Activated T-helper 2 cell treated with anti-CD3 and anti-CD28 coated beads, Interferon-gamma antibody, Interleukin-2, Interleukin-4, amounts not matched to agents 10 μg/mL and 5 μg/mL and 100 μg/mL, durations not matched to agents 14 hours and 24 hours and 36 hours (primary cell): ENCODE measurements at regions not wholly inside any gene's neighbourhood (a gene's known extent, or its start where the extent isn't known, plus 50 kb on each side); places are given as distances from the start of the nearest gene placed in this dataset.

ENCODE experiments used
- DNase-seq: peaks from one replicate; pipeline ENCODE4 v3.0.0; 2021; ENCODE audit warnings: low spot score
- H3K27ac Mint-ChIP-seq: one replicate; pipeline ENCODE4 v1.8.0; 2021; ENCODE audit warnings: mixed read lengths
- H3K27me3 Mint-ChIP-seq: one replicate; pipeline ENCODE4 v1.8.0; 2021; ENCODE audit warnings: low read depth, mixed read lengths
- H3K36me3 Mint-ChIP-seq: one replicate; pipeline ENCODE4 v1.8.0; 2021; ENCODE audit warnings: low read depth, mixed read lengths
- H3K4me1 Mint-ChIP-seq: one replicate; pipeline ENCODE4 v1.8.0; 2021; ENCODE audit warnings: low read depth, mixed read lengths
- H3K4me3 Mint-ChIP-seq: one replicate; pipeline ENCODE4 v1.8.0; 2021; ENCODE audit warnings: low read depth, mild to moderate bottlenecking, moderate library complexity, mixed read lengths
- H3K9me3 Mint-ChIP-seq: one replicate; pipeline ENCODE4 v1.8.0; 2021; ENCODE audit warnings: mixed read lengths
- intact Hi-C: fragments of 100-400 bp; cut with micrococcal nuclease; formaldehyde crosslinking; loops from one replicate; pipeline ENCODE4 v1.15.1; 2023

DNA sequence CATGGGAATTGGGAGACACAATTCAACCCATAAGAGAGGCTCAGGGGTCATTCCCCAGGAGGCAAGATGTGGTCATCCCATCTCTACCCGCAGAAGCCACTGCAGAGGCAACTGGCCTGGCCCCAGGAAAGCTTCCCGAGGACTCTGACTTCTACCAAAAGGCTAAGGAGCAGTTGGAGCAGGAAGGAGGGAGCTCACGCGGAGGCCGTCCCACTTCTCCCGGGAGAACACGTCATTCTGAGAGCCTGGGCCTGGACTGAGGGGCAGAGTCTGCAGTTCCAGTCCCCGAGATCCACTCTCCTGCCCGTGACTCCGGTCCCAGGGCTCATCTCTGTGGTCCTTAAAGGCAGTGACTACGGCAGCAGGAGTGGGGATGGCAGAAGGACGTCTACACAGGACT, 69.0 kb upstream of the TAF1B start:
- H3K4me1 Mint-ChIP-seq, result peaks cover 25% of the 10 kb centered on the region
- H3K27me3 Mint-ChIP-seq, result no peaks in the 10 kb centered on the region
- H3K36me3 Mint-ChIP-seq, result no peaks in the 10 kb centered on the region
- no peak overlapping the region for H3K27ac Mint-ChIP-seq
- no peak for DNase-seq
- no peaks in the 10 kb centered on the region for H3K9me3 Mint-ChIP-seq
- no peak overlapping the region for H3K4me3 Mint-ChIP-seq
- intact Hi-C loops, result no loop called here

DNA sequence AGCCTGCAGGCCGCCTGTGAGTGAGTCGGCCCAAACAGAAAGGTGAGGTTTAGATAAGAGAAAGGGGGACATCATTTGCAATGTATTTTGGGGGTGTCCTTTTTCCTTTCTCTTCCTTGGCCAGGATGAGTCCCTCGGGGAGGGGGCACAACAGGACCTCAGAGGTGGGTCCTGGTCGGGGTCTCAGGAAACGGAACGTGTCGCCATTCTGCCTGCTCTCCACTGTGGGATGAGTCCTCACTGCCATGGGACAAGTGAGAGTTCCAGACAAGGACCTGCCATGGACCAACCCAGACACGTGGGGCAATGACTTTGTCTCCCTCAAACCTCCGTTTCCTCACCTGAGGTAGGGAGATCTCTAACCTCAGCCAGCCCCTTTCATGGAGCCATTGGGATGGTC, 67.9 kb upstream of the TAF1B start:
- intact Hi-C loops, result no loop called here
- H3K27ac Mint-ChIP-seq, result no peak overlapping the region
- no peaks in the 10 kb centered on the region for H3K27me3 Mint-ChIP-seq
- no peaks in the 10 kb centered on the region for H3K36me3 Mint-ChIP-seq
- no peak for DNase-seq
- H3K4me1 Mint-ChIP-seq, result peaks cover 25% of the 10 kb centered on the region
- no peaks in the 10 kb centered on the region for H3K9me3 Mint-ChIP-seq
- H3K4me3 Mint-ChIP-seq, result no peak overlapping the region

DNA sequence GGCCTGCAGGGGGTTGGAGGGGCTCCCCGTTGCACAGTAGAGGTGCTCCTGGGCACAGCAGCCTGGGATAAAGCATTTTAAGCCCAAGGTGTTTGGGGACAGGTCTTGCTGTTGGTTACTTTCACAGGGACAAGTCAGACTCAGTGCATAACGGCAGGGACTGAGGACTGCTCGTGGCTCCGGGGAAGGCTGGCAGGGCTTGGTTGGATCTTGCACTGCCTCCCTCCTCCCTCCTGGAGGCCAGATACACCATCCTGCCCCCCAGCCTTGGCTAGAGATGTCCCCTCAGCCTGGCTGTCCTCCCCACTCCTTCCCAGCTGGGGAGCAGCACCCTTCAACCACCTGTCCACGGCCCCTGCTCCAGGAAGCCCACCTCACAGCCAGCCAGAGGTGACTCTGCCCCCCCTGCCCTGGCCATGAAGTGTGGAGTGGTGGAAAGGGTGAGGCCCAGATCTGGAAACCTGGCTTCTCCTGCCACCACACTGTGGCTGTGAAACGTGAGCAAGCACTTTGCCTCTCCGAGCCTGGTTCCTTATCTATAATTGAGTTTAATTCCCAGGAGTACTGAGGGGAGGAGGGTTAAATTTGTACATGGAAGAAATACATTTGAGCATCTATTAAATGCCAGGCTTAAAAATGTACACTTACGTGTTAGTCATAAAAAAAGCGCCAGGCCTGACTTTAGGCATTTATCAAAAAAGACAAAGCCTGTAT, 67.1 kb upstream of the TAF1B start:
- no peaks in the 10 kb centered on the region for H3K36me3 Mint-ChIP-seq
- H3K4me1 Mint-ChIP-seq, result peaks cover 30% of the 10 kb centered on the region
- no peaks in the 10 kb centered on the region for H3K27me3 Mint-ChIP-seq
- H3K4me3 Mint-ChIP-seq, result no peak overlapping the region
- H3K27ac Mint-ChIP-seq, result no peak overlapping the region
- intact Hi-C loops, result no loop called here
- no peaks in the 10 kb centered on the region for H3K9me3 Mint-ChIP-seq
- no peak for DNase-seq

DNA sequence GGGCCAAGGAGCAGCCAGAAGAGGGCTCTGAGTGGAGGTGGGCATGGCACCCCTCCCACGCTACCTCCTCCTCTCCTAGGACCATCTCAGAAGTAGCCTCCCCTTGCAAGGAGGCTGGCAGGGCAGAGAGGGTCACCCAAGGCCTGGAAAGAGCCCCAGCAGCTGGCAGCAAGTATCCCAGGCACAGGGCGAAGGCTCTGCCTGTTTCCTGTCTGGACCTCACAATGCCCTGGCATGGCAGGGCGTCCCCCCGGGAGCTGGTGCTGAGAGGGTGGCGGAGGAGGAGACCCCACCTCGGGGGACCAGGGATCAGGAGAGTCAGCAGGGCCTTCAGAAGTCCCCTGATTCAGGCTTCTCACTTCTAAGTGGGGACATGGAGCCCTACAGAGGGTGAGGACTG, 66.2 kb upstream of the TAF1B start:
- Mint-ChIP-seq H3K36me3 (no peaks in the 10 kb centered on the region), H3K4me1 (peaks cover 37% of the 10 kb centered on the region), H3K4me3 (no peak overlapping the region), H3K9me3 (no peaks in the 10 kb centered on the region), H3K27ac (no peak overlapping the region), H3K27me3 (no peaks in the 10 kb centered on the region)
- DNase-seq, result no peak
- intact Hi-C loops, result no loop called here

DNA sequence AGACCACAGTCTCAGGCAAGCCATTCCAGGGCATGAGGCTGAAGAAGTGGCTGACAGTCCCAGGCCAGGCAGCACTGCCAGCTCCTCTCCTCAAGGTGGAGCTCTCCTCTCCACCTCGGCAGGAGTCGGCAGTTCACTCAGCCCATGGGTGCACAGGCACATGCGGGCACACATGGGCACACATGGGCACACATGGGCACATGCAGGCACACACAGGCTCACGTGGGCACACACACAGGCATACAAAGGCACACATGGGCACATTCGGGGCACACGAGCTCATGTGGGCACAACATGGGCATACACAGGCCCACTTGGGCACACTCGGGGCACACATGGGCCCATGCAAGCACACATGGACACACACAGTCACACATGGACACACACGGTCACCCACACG, 65.3 kb upstream of the TAF1B start:
- Mint-ChIP-seq H3K9me3 (no peaks in the 10 kb centered on the region), H3K4me1 (peaks cover 46% of the 10 kb centered on the region), H3K36me3 (no peaks in the 10 kb centered on the region), H3K27ac (peak overlapping the region; percentile 50), H3K4me3 (no peak overlapping the region), H3K27me3 (no peaks in the 10 kb centered on the region)
- no peak for DNase-seq
- intact Hi-C loops, result no loop called here

DNA sequence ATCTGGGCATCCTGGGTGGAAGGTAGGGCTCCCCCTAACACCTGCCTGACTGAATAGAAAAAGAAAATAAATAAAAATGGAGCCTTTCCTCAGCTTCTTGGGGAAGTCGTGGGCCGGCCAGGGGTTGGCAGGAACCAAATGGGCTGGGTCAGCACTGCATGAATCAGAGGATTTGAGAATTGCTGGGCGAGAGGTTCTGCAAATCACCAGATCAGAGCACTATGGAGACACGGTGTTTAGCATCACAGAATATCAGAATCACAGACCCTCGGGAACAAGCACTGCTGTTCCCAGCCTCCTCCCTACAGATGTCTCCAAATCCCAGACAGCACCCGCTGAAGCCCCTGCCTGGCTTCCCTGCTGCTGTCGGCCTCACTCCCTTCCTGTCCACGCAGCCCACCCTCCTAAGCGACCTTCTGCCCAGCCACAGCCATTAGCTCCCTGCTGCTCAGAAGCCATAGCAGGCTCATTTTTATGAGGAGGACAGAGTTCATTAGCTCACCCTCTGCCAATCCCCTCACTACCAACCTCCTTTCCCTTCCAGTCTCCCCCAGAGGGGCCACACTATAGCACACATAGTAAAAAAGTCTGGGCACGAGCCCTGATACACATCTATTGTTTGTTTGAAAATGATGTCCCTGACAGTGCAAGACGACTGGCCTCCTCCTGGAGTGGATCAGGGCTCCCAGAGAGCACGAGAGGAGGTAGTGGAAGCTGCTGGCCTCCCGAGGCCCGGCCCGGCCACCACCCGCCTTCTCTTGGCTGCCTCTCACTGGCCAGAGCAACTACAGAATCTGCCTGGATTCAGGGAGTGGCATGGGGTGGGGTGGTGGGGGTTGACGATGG, 64.6 kb upstream of the TAF1B start:
- H3K36me3 Mint-ChIP-seq, result no peaks in the 10 kb centered on the region
- no peaks in the 10 kb centered on the region for H3K27me3 Mint-ChIP-seq
- DNase-seq, result no peak
- H3K27ac Mint-ChIP-seq, result peak overlapping the region; percentile 25
- intact Hi-C loops, result no loop called here
- peaks cover 3% of the 10 kb centered on the region for H3K9me3 Mint-ChIP-seq
- no peak overlapping the region for H3K4me3 Mint-ChIP-seq
- peaks cover 53% of the 10 kb centered on the region for H3K4me1 Mint-ChIP-seq

DNA sequence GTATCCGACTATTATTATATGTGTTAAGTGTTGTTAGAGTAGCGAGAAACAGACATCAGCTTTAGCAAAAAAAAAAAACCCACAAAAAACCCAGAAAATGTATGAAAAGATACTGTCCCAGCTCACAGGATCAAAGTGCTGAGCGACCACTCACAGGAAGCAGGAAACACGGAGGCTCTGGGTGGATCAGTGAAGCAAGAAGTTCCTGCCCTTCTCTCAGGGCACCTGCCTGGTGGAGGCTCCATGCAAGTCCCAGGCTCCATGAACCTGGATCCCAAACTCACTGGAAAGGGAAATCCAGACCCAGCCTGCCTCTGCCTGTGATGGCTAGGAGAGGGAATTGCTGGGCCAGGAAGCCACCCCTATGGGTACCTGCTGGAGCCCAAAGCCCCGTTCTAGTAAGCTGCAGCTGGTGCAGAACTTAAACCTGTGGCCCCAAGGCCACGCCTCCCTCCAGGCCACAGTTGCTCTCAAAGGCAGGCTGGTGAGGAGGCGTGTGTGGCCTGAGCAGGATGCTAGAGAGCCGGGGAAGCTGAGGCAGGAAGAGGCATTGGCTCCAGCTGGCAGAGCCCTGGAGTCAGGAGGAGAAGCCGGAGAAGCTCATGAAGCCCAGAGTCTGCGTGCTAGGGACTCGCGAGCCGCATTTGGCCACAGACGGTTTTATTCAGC, 63.5 kb upstream of the TAF1B start:
- Mint-ChIP-seq H3K4me3 (peak overlapping the region; percentile 34), H3K27me3 (no peaks in the 10 kb centered on the region), H3K9me3 (peaks cover 8% of the 10 kb centered on the region), H3K36me3 (no peaks in the 10 kb centered on the region), H3K27ac (peak overlapping the region; percentile 89), H3K4me1 (peaks cover 61% of the 10 kb centered on the region)
- DNase-seq, result peak; percentile 49
- intact Hi-C loops, result loop anchor here (5.0 kb wide), 1 partner anchor 63 kb away; the partner anchor contains the start of gene TAF1B

DNA sequence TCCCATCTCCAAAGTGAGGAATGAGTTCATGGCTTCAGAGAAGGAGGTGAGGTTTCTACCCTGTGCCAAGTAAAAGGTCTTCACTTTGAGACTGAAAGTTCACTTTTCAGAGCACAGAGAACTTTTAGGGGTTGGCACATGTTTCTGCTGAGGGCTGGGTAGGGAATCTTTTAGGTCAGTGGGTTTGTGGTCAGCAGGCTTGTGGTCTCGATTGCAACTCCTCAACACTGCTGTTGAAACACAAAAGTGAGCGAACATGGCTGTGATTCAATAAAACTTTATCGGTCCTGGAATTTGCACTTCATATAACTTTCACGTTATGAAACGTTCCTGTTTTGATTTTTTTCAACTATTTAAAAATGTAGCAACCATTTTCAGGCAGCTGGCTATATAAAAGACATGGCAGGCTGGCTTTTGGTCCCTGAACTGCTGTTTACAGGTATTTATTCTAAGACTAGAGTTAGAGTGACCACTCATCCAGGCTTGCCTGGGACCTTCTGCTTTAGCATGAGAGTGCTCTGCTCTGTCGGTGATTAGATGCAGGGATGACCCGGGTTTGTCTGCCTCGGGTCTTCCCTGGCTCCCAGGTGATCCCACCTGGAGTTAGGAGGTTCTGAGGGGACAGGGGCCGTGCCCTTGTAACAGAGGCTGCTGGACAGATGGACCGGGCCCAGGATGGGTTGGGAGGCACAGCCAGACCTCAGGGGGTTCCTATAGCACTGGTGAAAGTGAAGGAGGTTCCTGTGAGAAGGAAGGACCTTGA, 62.7 kb upstream of the TAF1B start:
- H3K27me3 Mint-ChIP-seq, result no peaks in the 10 kb centered on the region
- H3K36me3 Mint-ChIP-seq, result no peaks in the 10 kb centered on the region
- H3K4me1 Mint-ChIP-seq, result peaks cover 61% of the 10 kb centered on the region
- H3K9me3 Mint-ChIP-seq, result peaks cover 9% of the 10 kb centered on the region
- peak overlapping the region; percentile 89 for H3K27ac Mint-ChIP-seq
- intact Hi-C loops, result loop anchor here (5.0 kb wide), 1 partner anchor 62 kb away; the partner anchor contains the start of gene TAF1B
- no peak for DNase-seq
- H3K4me3 Mint-ChIP-seq, result peak overlapping the region; percentile 34

DNA sequence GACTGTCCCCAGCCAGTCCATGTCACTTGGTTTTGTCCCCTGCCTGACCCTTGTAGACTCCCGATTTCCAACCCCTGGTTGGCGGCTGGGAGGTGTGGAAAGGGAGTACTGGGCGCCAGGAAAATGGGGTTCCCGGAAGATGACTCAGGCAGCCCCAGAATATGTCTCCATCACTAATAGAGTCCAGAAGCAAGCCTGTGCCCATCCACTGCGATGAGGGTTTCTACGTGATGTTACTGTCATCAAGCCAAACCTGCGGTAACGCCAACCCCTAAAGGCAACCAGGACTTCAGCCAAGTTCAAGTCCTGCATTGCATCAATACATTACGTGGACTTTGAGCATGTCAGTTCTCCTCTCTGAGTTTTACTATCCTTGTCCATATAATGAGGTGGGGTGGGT, 62.0 kb upstream of the TAF1B start:
- no peaks in the 10 kb centered on the region for H3K27me3 Mint-ChIP-seq
- intact Hi-C loops, result loop anchor here (5.0 kb wide), 1 partner anchor 61 kb away; the partner anchor contains the start of gene TAF1B
- H3K4me1 Mint-ChIP-seq, result peaks cover 61% of the 10 kb centered on the region
- no peak overlapping the region for H3K4me3 Mint-ChIP-seq
- H3K9me3 Mint-ChIP-seq, result peaks cover 9% of the 10 kb centered on the region
- H3K36me3 Mint-ChIP-seq, result no peaks in the 10 kb centered on the region
- peak overlapping the region; percentile 34 for H3K27ac Mint-ChIP-seq
- no peak for DNase-seq

DNA sequence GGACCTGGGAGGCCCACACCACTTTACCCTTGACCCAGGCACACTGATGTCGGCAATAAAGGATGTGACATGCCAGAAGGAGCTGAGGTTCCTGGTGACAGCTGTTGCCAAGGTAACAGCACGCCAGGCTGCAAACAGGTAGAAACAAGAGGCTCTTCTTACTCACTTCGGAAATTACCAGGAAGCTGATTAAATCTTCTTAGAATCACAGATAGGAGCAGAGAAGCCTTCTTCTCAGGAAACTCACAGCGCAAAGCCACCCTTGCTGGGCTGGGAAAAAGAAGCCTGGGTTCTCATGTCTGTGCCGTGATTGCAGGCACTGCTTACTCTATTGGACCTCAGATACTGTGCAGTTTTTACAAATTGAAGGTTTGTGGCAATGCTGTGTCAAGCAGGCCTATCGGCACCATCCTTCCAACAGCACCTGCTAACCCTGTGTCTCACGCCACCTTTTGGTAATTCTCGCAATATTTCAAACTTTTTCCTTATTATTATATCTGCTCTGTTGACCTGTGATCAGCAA, 61.0 kb upstream of the TAF1B start:
- Mint-ChIP-seq H3K4me1 (peaks cover 67% of the 10 kb centered on the region), H3K36me3 (no peaks in the 10 kb centered on the region), H3K9me3 (peaks cover 12% of the 10 kb centered on the region), H3K27ac (peak overlapping the region; percentile 99), H3K27me3 (no peaks in the 10 kb centered on the region), H3K4me3 (peak overlapping the region; percentile 66)
- intact Hi-C loops, result loop anchor here (1.0 to 5.0 kb wide), 8 partner anchors 17 to 227 kb away; partner anchors contain the start of genes ADAM17, TAF1B and YWHAQ
- peak; percentile 82 for DNase-seq

DNA sequence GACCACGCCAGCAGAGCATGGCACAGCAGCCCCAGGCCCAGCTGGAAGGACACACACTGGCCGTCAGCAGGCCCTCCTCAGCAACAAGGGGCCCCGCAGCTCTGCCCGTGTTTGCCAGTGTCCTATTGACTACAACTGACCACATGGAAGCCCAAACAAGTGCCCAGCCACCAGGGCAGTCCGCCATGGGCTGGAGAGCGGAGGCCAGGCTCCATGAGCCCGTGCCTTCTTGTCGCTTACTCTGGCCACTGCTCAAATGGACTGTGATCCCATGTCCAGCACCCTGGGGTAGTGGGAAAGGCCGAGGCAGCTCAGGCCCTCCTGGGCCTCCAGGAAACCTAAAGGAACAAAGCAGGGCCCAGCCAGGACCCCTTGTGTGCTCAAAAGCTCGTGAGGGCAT, 53.9 kb upstream of the TAF1B start:
- Mint-ChIP-seq H3K36me3 (peaks cover 4% of the 10 kb centered on the region), H3K27ac (no peak overlapping the region), H3K4me1 (peaks cover 15% of the 10 kb centered on the region), H3K27me3 (no peaks in the 10 kb centered on the region), H3K9me3 (peaks cover 28% of the 10 kb centered on the region), H3K4me3 (no peak overlapping the region)
- intact Hi-C loops, result no loop called here
- no peak for DNase-seq

DNA sequence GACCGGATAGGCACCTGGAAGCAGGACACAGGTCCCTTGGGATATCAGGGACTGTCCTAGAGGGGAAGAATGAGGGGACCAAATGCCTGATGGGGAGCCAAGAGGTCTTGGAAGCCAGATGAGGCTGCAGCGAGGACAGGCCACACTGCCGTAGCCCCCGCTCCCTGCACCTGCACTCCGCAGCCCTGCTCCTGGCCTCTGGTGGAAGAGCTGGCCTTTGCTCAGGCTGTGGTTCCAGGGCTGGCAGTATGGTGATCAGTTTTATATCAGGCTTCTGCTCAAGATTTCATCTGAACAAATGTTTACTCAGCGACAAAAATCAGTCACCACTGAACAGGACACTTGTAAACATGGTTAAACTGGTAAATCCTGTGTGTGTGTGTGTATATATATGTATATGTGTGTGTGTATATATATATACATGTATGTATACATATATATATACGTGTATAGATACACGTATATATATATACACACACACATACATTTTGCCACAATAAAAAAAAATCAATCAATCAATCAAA, 52.5 kb upstream of the TAF1B start:
- DNase-seq, result no peak
- H3K27ac Mint-ChIP-seq, result no peak overlapping the region
- H3K4me1 Mint-ChIP-seq, result peaks cover 11% of the 10 kb centered on the region
- no peaks in the 10 kb centered on the region for H3K27me3 Mint-ChIP-seq
- intact Hi-C loops, result no loop called here
- H3K36me3 Mint-ChIP-seq, result peaks cover 4% of the 10 kb centered on the region
- peaks cover 24% of the 10 kb centered on the region for H3K9me3 Mint-ChIP-seq
- no peak overlapping the region for H3K4me3 Mint-ChIP-seq
